Keratinocyte (primary cell): ENCODE measurements at regions not wholly inside any gene's neighbourhood (a gene's known extent, or its start where the extent isn't known, plus 50 kb on each side); places are given as distances from the start of the nearest gene placed in this dataset.
"Not testable (repeated sequence)": the region's sequence is repeated elsewhere in the genome, so short reads cannot be mapped to it uniquely, and the experiment has no call there.

ENCODE experiments used
- DNase-seq: peaks from one replicate; pipeline ENCODE4 v3.0.0-alpha.2; 2011; ENCODE audit warnings: low read depth, missing footprints, low spot score
- FAIRE-seq: peaks from 2 replicates; lab custom pipeline; 2011; peaks lifted over from hg19 to GRCh38; lab: Jason Lieb, UNC
- H2AFZ ChIP-seq: 2 replicates; pipeline ENCODE4 v1.6.0; 2012; ENCODE audit warnings: low read length, control low read depth, inconsistent platforms; ENCODE audit not compliant: control insufficient read depth
- H3K27ac ChIP-seq: 2 replicates; pipeline ENCODE4 v1.5.1; 2011; ENCODE audit warnings: low read length; ENCODE audit not compliant: control insufficient read depth, insufficient read depth
- H3K27me3 ChIP-seq: 3 replicates; pipeline ENCODE4 v1.6.0; 2011; ENCODE audit warnings: low read length; ENCODE audit not compliant: control insufficient read depth, insufficient read depth; ENCODE audit errors: extremely low read depth
- H3K36me3 ChIP-seq, 2 experiments: 2 replicates in 1 of 2; 3 replicates in 1 of 2; pipeline ENCODE4 v1.5.1; 2011; ENCODE audit warnings: low read length in 2 of 2, mild to moderate bottlenecking in 1 of 2; ENCODE audit not compliant: control insufficient read depth in 2 of 2, insufficient read depth in 2 of 2; ENCODE audit errors: extremely low read depth in 1 of 2
- H3K4me1 ChIP-seq: 3 replicates; pipeline ENCODE4 v1.5.1; 2011; ENCODE audit warnings: low read length; ENCODE audit not compliant: control insufficient read depth, insufficient read depth; ENCODE audit errors: extremely low read depth
- H3K4me2 ChIP-seq: 3 replicates; pipeline ENCODE4 v1.6.0; 2011; ENCODE audit warnings: low read depth, low read length; ENCODE audit not compliant: control insufficient read depth, insufficient read depth; ENCODE audit errors: extremely low read depth
- H3K4me3 ChIP-seq, 3 experiments: fragments of 200-600 bp in 1 of 3; sonication (generic) in 1 of 3; 2 replicates in 2 of 3; 3 replicates in 1 of 3; pipeline ENCODE4 v1.5.1; 2011 to 2016; ENCODE audit warnings: low read length in 3 of 3, mild to moderate bottlenecking in 3 of 3, control low read depth in 2 of 3, inconsistent platforms in 1 of 3, low read depth in 1 of 3, mixed read lengths in 1 of 3, mixed run types in 1 of 3, moderate library complexity in 1 of 3; ENCODE audit not compliant: control insufficient read depth in 2 of 3, insufficient read depth in 2 of 3; ENCODE audit errors: extremely low read depth in 1 of 3
- H3K79me2 ChIP-seq: 2 replicates; pipeline ENCODE4 v1.6.0; 2012; ENCODE audit warnings: low read length; ENCODE audit not compliant: control insufficient read depth, insufficient read depth
- H3K9ac ChIP-seq: 3 replicates; pipeline ENCODE4 v1.6.0; 2011; ENCODE audit warnings: low read length; ENCODE audit not compliant: control insufficient read depth, insufficient read depth; ENCODE audit errors: extremely low read depth
- H3K9me1 ChIP-seq: 3 replicates; pipeline ENCODE4 v1.6.0; 2011; ENCODE audit warnings: low read length; ENCODE audit not compliant: control insufficient read depth, insufficient read depth; ENCODE audit errors: extremely low read depth
- H3K9me3 ChIP-seq: 2 replicates; pipeline ENCODE4 v1.5.1; 2012; ENCODE audit warnings: low read depth, low read length; ENCODE audit not compliant: control insufficient read depth
- H4K20me1 ChIP-seq: 3 replicates; pipeline ENCODE4 v1.6.0; 2011; ENCODE audit warnings: low read length; ENCODE audit not compliant: control insufficient read depth, insufficient read depth; ENCODE audit errors: extremely low read depth
- CTCF ChIP-seq, 3 experiments: IDR thresholded peaks in 1 of 3; conservative IDR thresholded peaks in 1 of 3; optimal IDR thresholded peaks in 1 of 3; 2 replicates in 2 of 3; 3 replicates in 1 of 3; pipeline versions ENCODE3 to v1.5.1; 2011; ENCODE audit warnings: low read length in 3 of 3, mild to moderate bottlenecking in 3 of 3, moderate library complexity in 2 of 3, control low read depth in 1 of 3, inconsistent platforms in 1 of 3; ENCODE audit not compliant: insufficient read depth in 2 of 3; ENCODE audit errors: extremely low read depth in 1 of 3
- EZH2 ChIP-seq: IDR thresholded peaks from one replicate; pipeline ENCODE4 v1.6.1; 2012; ENCODE audit warnings: inconsistent platforms, mild to moderate bottlenecking, low read length, moderate library complexity
- dilution Hi-C: fragments of 300-500 bp; cut with MboI; formaldehyde crosslinking; loops from one replicate; pipeline ENCODE4 v1.7.0; 2020; ENCODE audit warnings: low sequenced_read_pairs; ENCODE audit not compliant: extremely low pct_ligation_motif_present

- Histone ChIP-seq H4K20me1 (no peaks in the 10 kb centered on the region), H2AFZ (no peak overlapping the region), H3K9ac (no peak overlapping the region), H3K36me3 (no peaks in the 10 kb centered on the region), H3K9me1 (no peaks in the 10 kb centered on the region), H3K4me3 (no peak overlapping the region), H3K27ac (no peak overlapping the region), H3K27me3 (peaks cover 16% of the 10 kb centered on the region), H3K4me2 (no peak overlapping the region), H3K4me1 (peaks cover 5% of the 10 kb centered on the region), H3K9me3 (no peaks in the 10 kb centered on the region), H3K79me2 (no peaks in the 10 kb centered on the region)
- FAIRE-seq (no peak), DNase-seq (no peak)
- no peak for TF ChIP-seq CTCF (optimal IDR thresholded peaks at IDR 0.05 in 1 of 3, IDR thresholded peaks at IDR 0.05 in 1 of 3, conservative IDR thresholded peaks at IDR 0.05 in 1 of 3; ENCODE audit: extremely low read depth in 1 of 3, insufficient read depth in 2 of 3, low read length in 3 of 3)
- TF ChIP-seq EZH2: no peak
- dilution Hi-C loops: no loop called here
These were observed 57.8 kb upstream of the TNKS2 start for GRCh38 chr10:91740353-91740924.

- H3K9me3 ChIP-seq, H3K27me3 ChIP-seq, H3K4me3 ChIP-seq, H3K9me1 ChIP-seq, H3K4me1 ChIP-seq, H3K4me2 ChIP-seq, H3K79me2 ChIP-seq, H2AFZ ChIP-seq, H4K20me1 ChIP-seq, DNase-seq, FAIRE-seq, H3K27ac ChIP-seq, H3K36me3 ChIP-seq, dilution Hi-C loops, H3K9ac ChIP-seq: not testable (repeated sequence)
These were observed 66.0 kb upstream of the TNKS2 start for GRCh38 chr10:91732265-91732664.

GRCh38 chr10:91729339-91729738, 68.9 kb upstream of the TNKS2 start:
- H3K4me1 ChIP-seq, FAIRE-seq, H4K20me1 ChIP-seq, DNase-seq, H3K9me1 ChIP-seq, dilution Hi-C loops, H3K27me3 ChIP-seq, H3K4me3 ChIP-seq, H3K9ac ChIP-seq, H3K4me2 ChIP-seq, H3K79me2 ChIP-seq, H3K9me3 ChIP-seq, H3K27ac ChIP-seq, H3K36me3 ChIP-seq, H2AFZ ChIP-seq: not testable (repeated sequence)
